ENCODE measurements at regions not wholly inside any gene's neighbourhood (a gene's known extent, or its start where the extent isn't known, plus 50 kb on each side); places are given as distances from the start of the nearest gene placed in this dataset.

GRCh38 chr3:4061195-4061594, 242.0 kb upstream of the SETMAR start:
- H3K4me1 ChIP-seq: no peaks in the 10 kb centered on the region
- no peak overlapping the region for H3K4me3 ChIP-seq
- H3K27ac ChIP-seq: no peak overlapping the region
- TF ChIP-seq, protein P1, sequence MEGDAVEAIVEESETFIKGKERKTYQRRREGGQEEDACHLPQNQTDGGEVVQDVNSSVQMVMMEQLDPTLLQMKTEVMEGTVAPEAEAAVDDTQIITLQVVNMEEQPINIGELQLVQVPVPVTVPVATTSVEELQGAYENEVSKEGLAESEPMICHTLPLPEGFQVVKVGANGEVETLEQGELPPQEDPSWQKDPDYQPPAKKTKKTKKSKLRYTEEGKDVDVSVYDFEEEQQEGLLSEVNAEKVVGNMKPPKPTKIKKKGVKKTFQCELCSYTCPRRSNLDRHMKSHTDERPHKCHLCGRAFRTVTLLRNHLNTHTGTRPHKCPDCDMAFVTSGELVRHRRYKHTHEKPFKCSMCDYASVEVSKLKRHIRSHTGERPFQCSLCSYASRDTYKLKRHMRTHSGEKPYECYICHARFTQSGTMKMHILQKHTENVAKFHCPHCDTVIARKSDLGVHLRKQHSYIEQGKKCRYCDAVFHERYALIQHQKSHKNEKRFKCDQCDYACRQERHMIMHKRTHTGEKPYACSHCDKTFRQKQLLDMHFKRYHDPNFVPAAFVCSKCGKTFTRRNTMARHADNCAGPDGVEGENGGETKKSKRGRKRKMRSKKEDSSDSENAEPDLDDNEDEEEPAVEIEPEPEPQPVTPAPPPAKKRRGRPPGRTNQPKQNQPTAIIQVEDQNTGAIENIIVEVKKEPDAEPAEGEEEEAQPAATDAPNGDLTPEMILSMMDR (IDR thresholded peaks at IDR 0.05): no peak
- no peak for TF ChIP-seq POLR2AphosphoS5 (IDR thresholded peaks at IDR 0.05)
- no peak for TF ChIP-seq EP300 (IDR thresholded peaks at IDR 0.05)
- no peak for TF ChIP-seq POLR2A (IDR thresholded peaks at IDR 0.05)
- H3K36me3 ChIP-seq: no peaks in the 10 kb centered on the region
- no peaks in the 10 kb centered on the region for H3K27me3 ChIP-seq
- DNase-seq (ENCODE audit: low spot score in 2 of 2): no peak
- no peaks in the 10 kb centered on the region for H3K9me3 ChIP-seq

DNA sequence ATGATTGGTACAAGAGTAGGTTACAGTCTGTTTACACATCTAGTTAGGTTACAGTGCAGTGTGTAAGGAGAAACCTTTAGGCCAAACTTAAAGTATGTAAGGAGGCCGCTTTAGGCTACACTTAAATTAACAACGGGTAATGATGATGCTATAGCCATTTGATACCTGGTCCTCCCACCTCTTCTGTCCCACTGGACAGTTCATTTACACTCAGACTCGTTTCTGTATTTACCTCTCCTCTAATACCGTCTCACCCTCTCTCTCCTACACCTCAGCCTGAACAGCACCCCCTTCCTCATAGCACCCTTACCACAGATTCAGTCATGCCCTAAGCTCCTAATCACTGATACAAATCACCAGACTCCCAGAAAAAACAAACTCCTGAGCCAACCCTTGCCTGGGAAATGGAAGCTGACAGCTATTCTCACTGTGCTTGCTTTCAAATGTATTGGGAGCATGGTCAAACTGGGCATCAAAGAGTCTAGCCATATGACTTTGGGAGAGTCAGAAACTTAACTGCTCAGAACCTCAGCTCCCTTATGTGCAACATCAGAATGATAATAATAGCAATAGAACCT, 241.3 kb upstream of the SETMAR start:
- H3K36me3 ChIP-seq: no peaks in the 10 kb centered on the region
- no peaks in the 10 kb centered on the region for H3K4me1 ChIP-seq
- no peak for DNase-seq (ENCODE audit: low spot score in 2 of 2)
- no peak overlapping the region for H3K4me3 ChIP-seq
- no peak overlapping the region for H3K27ac ChIP-seq
- 60% methylated on average over 4 of the region's 4 CpGs for WGBS
- H3K9me3 ChIP-seq: no peaks in the 10 kb centered on the region
- TF ChIP-seq EP300 (IDR thresholded peaks at IDR 0.05): no peak
- TF ChIP-seq POLR2A (IDR thresholded peaks at IDR 0.05): no peak
- TF ChIP-seq, protein P1 (IDR thresholded peaks at IDR 0.05): no peak
- no peak for TF ChIP-seq POLR2AphosphoS5 (IDR thresholded peaks at IDR 0.05)
- H3K27me3 ChIP-seq: no peaks in the 10 kb centered on the region

DNA sequence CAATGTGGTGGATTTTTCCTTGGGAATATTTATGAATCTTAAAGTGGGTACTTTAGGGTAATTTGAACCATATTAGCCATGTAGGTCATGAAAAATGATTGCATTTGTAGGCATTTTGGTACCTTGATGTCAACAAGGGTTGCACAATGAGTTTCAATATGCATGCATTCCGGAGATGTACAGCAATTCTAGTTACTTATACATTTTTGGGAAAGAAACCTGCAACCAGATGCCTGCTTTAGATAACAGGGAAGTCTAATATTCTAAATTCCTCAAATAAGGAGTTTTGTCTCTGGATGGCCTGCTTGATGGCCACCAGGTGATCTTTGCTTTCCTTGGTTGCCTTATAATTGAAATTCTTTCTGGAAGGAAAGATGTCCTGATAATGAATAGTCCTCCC, 240.5 kb upstream of the SETMAR start:
- 91% methylated on average over 1 of the region's 1 CpG for WGBS

DNA sequence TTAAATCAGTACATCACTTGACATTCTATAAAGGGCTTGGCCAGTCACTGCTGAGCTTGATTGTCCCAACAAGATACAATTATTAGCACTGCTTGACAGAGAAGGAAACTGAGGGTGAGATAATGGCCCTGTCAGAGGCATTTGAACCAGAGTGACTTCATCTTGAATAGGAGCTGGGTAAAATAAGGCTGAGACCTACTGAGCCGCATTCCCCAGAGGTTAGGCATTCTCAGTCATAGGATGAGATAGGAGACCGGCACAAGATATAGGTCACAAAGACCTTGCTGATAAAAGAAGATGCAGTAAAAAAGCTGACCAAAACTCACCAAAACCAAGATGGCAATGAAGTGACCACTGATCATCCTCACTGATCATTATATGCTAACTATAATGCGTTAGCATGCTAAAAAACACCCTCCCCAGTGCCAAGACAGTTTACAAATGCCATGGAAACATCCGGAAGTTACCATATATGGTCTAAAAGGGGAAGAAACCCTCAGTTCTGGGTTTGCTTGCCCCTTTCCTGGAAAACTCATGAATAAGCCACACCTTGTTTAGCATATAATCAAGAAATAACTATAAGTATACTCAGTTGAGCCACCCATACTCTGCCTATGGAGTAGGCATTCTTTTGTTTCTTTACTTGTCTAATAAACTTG, 239.1 kb upstream of the SETMAR start:
- no peaks in the 10 kb centered on the region for H3K36me3 ChIP-seq
- TF ChIP-seq, protein P1 (IDR thresholded peaks at IDR 0.05): no peak
- TF ChIP-seq POLR2A (IDR thresholded peaks at IDR 0.05): no peak
- no peak for TF ChIP-seq POLR2AphosphoS5 (IDR thresholded peaks at IDR 0.05)
- TF ChIP-seq EP300 (IDR thresholded peaks at IDR 0.05): no peak
- no peak overlapping the region for H3K4me3 ChIP-seq
- WGBS: 93% methylated on average over 4 of the region's 4 CpGs
- no peaks in the 10 kb centered on the region for H3K4me1 ChIP-seq
- H3K9me3 ChIP-seq: no peaks in the 10 kb centered on the region
- no peaks in the 10 kb centered on the region for H3K27me3 ChIP-seq
- no peak overlapping the region for H3K27ac ChIP-seq
- no peak for DNase-seq (ENCODE audit: low spot score in 2 of 2)

More for the DNA sequence above, 240.5 kb upstream of the SETMAR start:
- no peak for TF ChIP-seq EP300 (IDR thresholded peaks at IDR 0.05)
- TF ChIP-seq POLR2A (IDR thresholded peaks at IDR 0.05): no peak
- TF ChIP-seq, protein P1 (IDR thresholded peaks at IDR 0.05): no peak
- no peak for TF ChIP-seq POLR2AphosphoS5 (IDR thresholded peaks at IDR 0.05)
- Histone ChIP-seq H3K27me3 (no peaks in the 10 kb centered on the region), H3K4me3 (no peak overlapping the region), H3K27ac (no peak overlapping the region), H3K4me1 (no peaks in the 10 kb centered on the region), H3K9me3 (no peaks in the 10 kb centered on the region), H3K36me3 (no peaks in the 10 kb centered on the region)
- no peak for DNase-seq (ENCODE audit: low spot score in 2 of 2)

DNA sequence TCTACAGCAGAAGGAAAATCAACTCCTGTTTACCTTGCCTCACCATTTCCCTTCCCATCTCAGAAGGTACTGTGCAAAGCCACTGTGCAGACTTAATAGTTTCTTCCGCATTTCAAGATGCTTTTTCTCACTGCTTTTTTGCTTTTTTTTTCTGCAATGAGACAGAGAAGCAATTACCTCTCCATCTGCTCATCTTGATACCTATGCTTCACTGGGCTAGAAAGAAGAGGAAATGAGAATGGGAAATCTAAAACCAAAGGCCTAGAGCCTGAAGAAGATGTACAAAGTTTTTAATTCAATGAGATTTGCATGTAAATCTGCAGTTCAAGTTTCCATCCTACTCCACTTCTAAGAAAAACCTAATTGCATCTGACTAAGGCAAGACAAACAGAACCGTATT, 238.1 kb upstream of the SETMAR start:
- H3K27ac ChIP-seq: no peak overlapping the region
- no peaks in the 10 kb centered on the region for H3K27me3 ChIP-seq
- H3K36me3 ChIP-seq: no peaks in the 10 kb centered on the region
- TF ChIP-seq POLR2A (IDR thresholded peaks at IDR 0.05) (no peak), EP300 (IDR thresholded peaks at IDR 0.05) (no peak), POLR2AphosphoS5 (IDR thresholded peaks at IDR 0.05) (no peak)
- TF ChIP-seq, protein P1 (IDR thresholded peaks at IDR 0.05): no peak
- no peak for DNase-seq (ENCODE audit: low spot score in 2 of 2)
- H3K9me3 ChIP-seq: no peaks in the 10 kb centered on the region
- H3K4me3 ChIP-seq: no peak overlapping the region
- 95% methylated on average over 2 of the region's 2 CpGs for WGBS
- H3K4me1 ChIP-seq: no peaks in the 10 kb centered on the region

Data from suprapubic skin (tissue), 4 donors.